Renal cortical epithelial cell (primary cell): ENCODE measurements at regions not wholly inside any gene's neighbourhood (a gene's known extent, or its start where the extent isn't known, plus 50 kb on each side); places are given as distances from the start of the nearest gene placed in this dataset.

ENCODE experiments used
- DNase-seq: peaks from one replicate; pipeline ENCODE4 v3.0.0-alpha.2; 2011; ENCODE audit warnings: low read depth

DNA sequence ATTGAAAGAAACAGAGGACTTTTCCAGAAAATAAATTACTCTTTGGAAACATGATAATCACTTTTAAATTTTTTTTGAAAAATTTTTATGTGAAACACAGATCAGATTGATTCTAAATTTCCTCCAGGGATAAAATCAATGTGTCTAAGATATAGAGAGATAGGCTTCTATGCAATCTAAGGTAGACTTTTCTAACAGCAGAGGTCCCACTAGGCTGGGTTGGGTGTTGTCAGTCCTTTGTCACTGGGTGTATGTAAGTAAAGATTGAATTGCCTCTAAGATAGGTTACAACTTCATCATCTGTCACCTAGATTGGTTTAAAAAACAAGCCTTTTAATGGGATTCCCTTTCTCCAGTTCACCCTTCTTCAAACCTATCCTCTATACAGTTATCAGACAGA is 449.9 kb downstream of the DHX35 start:
- DNase-seq: no peak

DNA sequence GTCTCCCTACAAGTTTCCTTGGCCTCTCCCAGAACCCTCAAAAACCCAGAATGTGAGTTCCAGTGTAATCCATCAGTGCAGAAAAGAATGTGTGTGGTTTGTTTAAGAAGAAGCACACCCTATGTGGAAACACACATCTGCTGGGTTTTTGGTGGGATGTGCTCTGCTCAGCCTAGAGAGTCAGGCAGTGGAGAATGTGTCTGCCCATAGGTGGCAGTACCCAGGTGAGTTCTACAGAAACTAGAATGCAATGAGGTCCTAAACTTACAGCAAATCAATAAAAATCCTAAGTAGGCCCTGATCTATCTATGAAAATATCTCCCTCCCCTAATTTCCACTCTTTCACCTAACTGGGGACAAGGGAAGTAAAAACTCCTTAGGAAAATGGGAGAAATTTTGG is 437.3 kb downstream of the DHX35 start:
- no peak for DNase-seq

DNA sequence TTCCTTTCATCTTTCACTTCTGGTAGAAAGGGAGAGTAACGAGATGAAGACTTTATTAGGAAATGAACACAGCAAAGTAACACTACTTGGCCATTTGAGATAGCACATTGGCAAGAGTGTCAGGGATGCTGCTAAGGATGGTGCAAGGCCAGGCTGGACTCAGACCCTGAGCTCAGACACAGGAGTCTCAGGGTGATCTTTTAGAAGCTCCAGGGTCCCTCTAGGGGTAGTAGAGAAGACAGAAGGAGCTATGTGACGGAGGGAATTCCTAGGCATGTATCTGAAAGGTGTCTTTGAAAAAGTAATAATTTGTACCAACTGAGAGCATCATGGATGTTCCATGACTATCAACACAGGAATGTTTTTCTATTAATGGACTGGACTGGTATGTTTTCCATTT is 436.5 kb downstream of the DHX35 start:
- DNase-seq: no peak

DNA sequence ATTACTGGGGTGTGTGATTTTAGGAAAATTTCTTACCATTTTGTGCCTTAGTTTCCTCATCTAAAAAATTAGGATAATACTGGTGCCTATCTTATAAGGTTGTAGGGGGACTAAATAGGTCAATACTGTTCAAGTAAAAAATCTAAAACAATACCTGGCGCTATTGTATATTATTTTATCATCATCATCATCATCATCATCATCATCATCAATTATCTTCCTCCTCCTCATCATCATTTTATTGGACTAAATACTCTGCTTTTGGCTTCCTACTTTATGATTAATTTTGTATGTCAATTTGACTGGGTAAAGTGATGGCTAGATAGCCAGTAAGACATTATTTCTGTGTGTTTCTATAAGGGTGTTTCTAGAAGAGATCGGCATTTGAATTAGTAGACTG is 435.5 kb downstream of the DHX35 start:
- DNase-seq: no peak

GRCh38 chr20:39395478-39396291 is 433.5 kb downstream of the DHX35 start:
- DNase-seq: no peak

DNA sequence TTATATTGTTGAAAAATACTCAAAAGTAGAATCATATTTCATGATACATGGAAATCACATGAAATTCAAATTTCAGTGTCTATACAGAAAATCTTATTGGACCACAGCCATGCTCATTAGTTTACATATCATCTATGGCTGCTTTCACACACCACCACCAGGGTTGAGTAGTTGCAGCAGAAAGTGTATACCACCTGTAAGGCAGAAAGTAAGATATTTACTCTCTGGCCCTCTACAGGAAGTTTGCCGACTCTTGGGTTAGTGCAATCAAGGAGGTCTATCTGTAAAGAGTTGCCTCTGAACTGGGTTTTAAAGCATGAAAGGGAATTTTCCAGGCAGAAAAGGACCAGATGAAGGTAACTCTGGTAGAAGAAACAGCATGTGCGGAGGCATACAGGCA is 432.3 kb downstream of the DHX35 start:
- no peak for DNase-seq

- no peak for DNase-seq
Measured at GRCh38 chr20:39390186-39390585, 428.0 kb downstream of the DHX35 start.

DNA sequence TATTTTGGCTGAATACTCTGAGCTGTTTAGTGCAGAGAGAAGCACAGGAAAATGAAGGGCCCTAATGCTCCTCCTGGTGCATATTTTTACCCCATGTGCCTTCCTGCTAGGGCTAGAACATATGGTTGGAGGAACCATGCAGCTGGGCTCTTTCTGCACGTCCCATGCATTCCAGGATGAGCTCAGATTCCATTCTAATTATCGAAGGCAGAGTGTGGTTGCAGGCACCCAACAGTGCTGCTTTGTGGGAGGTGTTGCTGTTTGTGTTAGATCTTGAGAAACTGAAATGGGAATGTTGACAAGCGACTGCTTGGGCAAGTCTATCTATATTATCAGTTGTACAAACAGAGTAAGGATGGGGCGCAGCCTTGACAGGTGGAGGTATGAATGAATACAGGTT is 419.5 kb downstream of the DHX35 start:
- DNase-seq: no peak

DNA sequence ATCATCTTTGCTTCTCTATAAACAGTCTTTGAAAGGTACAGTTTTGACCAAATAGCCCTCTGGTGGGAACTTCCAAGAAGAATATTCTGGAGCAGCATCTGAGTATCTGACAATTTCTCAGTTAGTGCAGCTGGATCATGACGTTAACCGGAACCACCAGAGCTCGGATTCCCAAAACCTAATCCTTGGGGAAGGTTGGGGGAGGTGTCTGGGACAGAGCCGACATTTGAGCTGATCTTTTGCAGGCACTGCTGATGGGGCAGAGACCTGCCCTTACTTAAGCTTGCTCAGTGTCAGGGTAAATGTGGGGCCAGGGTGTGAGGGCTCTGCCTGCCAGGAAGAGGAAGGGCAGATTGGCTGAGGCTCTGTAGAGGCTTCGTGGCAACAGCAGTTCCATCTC is 416.6 kb downstream of the DHX35 start:
- DNase-seq: no peak

GRCh38 chr20:39376788-39377187 is 414.6 kb downstream of the DHX35 start:
- no peak for DNase-seq

DNA sequence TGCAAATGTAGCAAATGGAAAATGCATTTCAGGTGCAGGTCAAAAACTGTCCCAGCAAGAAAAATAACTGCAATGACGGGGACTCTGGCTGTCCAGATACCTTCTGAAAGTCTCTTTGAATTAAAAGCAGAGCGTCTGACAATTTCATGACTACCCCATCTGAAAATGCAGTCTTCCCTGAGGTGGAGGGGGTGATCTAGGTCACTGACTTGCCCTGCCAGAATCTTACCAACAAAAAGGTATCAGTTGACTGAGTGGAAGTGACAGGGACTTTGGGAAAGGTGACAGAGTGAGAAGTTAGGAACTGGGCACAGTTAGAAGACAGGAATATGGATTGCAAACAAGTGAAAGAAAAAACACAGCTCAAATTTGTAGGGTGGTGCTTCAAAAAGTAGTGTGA is 402.2 kb downstream of the DHX35 start:
- DNase-seq: no peak

DNA sequence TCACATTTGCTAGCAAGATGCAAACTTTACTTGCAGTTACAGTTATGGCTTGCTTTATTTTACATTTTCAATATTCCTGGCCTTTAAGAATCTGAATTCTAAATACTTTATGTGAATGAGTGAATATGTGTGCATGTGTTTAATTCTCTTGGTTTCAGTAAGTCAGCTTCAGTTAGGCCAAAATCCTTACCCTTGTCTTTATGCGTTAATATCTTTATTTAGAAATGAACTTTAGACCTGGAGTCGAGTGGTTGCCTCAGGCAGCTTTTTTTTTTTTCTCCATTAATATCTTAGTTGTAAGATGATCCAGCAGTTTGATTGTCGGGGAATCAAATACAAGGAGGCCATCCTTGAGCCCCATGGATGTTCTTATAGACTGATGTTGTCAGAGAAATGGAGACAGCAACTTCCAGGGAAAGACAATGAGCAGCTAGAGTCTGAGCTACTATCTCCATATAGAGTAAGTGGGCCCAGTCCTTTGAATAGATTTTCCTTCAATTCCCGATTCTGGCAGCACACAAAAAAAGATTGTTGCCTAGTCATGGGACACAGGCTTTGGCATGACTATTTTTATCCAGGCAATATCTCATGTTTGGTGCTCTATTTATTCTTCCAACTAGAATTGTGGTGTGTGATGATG is 398.0 kb downstream of the DHX35 start:
- DNase-seq: no peak

DNA sequence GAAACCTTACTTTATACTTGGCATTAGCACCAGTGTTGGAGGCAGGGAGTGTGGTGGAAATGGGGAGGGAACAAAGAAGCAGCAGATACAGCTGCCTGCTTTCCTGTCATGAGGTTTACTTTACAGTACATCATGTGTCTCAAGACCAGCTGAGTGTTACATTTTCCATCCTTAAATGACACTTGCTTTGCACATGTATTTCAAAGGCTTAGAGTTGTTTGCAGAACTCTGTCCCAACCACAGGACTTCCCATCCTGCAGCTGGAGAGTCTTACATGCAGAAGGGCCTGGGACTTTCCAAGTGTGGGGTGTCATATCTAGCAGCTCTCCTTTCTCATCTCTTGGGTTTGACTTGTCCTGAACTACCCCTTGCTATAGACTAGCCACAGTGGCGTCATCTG is 395.9 kb downstream of the DHX35 start:
- no peak for DNase-seq

GRCh38 chr20:39356908-39357307 is 394.8 kb downstream of the DHX35 start:
- no peak for DNase-seq

GRCh38 chr20:39349240-39349639 is 387.1 kb downstream of the DHX35 start:
- no peak for DNase-seq

DNA sequence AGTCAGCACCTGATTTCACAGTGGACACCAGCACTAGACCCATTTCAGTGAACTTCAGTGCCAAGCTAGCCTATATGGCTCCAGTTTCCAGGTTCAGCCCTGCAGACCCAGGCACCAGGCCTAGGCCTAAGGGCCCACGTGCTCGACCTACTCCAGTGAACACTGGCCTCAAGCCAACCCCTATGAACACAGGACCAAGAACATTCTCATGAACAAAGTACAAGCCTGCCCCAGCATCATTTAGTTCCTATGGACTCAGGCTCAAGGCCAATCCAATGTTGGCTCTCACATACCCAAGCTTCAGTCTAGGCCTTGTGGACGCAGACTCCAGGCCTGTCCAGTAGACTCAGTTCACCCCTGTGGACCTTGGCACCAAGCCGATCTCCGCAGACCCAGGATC is 385.5 kb downstream of the DHX35 start:
- DNase-seq: no peak

DNA sequence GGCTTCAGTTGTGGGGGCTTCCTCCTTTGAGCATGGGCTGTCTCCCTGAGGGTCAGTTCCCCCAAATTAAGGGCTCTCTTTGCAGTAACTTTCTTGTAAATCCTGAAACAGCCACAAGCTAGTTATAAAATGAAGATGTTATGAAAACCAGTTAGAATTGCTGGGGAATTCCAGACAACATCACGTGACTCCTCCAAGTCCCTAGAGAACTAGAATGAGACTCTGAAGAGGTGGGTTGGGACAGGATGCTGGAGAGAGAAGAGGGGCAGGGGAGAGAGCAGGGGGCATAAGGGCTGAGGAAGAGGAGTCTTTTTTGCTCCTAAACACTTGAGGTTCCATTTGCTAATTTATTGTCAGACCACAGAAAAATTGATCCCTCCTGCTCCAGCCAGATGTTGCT is 380.3 kb downstream of the DHX35 start:
- no peak for DNase-seq

GRCh38 chr20:39338469-39339376 is 376.6 kb downstream of the DHX35 start:
- no peak for DNase-seq

DNA sequence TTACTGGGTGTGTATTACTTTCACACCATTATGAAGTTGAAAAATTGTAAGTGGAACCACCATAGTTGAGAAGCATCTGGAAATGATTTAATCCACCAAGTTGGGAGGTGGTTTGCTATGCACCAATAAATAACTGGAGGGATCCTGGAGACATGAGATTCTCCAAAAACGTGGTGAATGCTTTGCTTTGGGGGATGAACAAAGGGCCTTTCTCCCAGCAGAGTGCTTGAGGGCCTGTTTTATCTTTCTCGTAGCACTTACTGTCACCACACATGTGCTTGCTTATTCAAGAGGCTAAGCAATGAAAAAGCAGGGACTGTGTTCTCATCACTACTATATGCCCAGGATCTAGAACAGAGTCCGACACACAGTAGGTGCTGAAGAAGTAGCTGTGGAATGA is 371.1 kb downstream of the DHX35 start:
- DNase-seq: no peak

GRCh38 chr20:39328347-39328746 is 366.2 kb downstream of the DHX35 start:
- no peak for DNase-seq

GRCh38 chr20:39326050-39326449 is 363.9 kb downstream of the DHX35 start:
- no peak for DNase-seq

- no peak for DNase-seq
Measured at GRCh38 chr20:39318911-39319310, 356.8 kb downstream of the DHX35 start.

DNA sequence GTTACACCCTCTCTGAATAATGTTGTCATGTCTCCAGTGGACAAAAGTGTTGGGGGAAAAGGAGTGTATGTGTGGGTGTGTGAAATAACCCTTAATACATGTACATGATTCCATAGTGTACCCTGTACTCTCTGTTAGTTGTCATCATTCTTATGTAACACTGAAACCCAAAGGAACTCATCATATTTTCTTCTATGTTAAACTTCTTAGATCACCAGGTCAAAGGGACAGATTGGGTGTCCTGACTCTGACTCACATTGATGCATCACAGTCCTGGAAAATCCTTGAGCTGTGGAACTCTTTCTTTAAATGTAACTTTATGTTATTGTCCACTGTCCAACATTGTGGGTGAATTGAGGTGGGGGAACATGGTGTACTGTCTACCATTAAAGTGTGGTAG is 350.5 kb downstream of the DHX35 start:
- DNase-seq: no peak
